ENCODE measurements at regions not wholly inside any gene's neighbourhood (a gene's known extent, or its start where the extent isn't known, plus 50 kb on each side); places are given as distances from the start of the nearest gene placed in this dataset.

DNA sequence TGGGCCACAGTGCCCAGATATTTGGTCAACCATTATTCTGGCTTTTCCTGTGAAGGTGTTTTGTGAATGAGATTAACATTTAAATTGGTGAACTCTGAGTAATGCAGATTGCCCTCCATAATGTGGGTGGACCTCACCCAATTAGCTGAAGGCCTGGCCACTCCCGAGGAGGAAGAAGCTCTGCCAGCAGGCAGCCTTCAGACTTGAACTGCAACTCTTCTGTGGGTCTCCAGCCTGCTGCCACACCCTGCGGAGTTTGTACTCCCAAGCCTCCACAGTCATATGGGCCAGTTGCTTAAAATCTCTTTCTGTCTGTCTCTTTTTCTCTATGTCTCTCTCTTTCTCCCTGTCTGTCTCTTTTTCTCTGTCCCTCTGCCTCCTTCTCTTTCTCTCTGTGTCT, 262.7 kb downstream of the MYCN start:
- TF ChIP-seq SUZ12 (IDR thresholded peaks at IDR 0.05) (no peak), SP1 (IDR thresholded peaks at IDR 0.05) (no peak), FOXM1 (IDR thresholded peaks at IDR 0.05; ENCODE audit: borderline replicate concordance) (no peak), FOXA1 (IDR thresholded peaks at IDR 0.05) (no peak), ARNT (IDR thresholded peaks at IDR 0.05) (no peak), NFRKB (IDR thresholded peaks at IDR 0.05) (no peak), ZNF384 (IDR thresholded peaks at IDR 0.05) (no peak), CTBP1 (IDR thresholded peaks at IDR 0.05; ENCODE audit: borderline replicate concordance) (no peak), ELF4 (IDR thresholded peaks at IDR 0.05) (no peak), HDGF (IDR thresholded peaks at IDR 0.05; ENCODE audit: borderline replicate concordance) (no peak), LEF1 (IDR thresholded peaks at IDR 0.05; ENCODE audit: borderline replicate concordance) (no peak)
- TF ChIP-seq, protein P1, sequence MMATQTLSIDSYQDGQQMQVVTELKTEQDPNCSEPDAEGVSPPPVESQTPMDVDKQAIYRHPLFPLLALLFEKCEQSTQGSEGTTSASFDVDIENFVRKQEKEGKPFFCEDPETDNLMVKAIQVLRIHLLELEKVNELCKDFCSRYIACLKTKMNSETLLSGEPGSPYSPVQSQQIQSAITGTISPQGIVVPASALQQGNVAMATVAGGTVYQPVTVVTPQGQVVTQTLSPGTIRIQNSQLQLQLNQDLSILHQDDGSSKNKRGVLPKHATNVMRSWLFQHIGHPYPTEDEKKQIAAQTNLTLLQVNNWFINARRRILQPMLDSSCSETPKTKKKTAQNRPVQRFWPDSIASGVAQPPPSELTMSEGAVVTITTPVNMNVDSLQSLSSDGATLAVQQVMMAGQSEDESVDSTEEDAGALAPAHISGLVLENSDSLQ (IDR thresholded peaks at IDR 0.05): no peak
